Activated CD4-positive, alpha-beta T cell treated with anti-CD3 and anti-CD28 coated beads, Interleukin-2, amount 50 U/mL, for 24 hours (primary cell): ENCODE measurements at regions not wholly inside any gene's neighbourhood (a gene's known extent, or its start where the extent isn't known, plus 50 kb on each side); places are given as distances from the start of the nearest gene placed in this dataset.

Experiments used
- DNase-seq, 2 donors: peaks; one replicate each; pipeline ENCODE4 v3.0.0-alpha.2; 2020; ENCODE audit warnings: low read depth in 1 of 2, low spot score in 1 of 2

DNA sequence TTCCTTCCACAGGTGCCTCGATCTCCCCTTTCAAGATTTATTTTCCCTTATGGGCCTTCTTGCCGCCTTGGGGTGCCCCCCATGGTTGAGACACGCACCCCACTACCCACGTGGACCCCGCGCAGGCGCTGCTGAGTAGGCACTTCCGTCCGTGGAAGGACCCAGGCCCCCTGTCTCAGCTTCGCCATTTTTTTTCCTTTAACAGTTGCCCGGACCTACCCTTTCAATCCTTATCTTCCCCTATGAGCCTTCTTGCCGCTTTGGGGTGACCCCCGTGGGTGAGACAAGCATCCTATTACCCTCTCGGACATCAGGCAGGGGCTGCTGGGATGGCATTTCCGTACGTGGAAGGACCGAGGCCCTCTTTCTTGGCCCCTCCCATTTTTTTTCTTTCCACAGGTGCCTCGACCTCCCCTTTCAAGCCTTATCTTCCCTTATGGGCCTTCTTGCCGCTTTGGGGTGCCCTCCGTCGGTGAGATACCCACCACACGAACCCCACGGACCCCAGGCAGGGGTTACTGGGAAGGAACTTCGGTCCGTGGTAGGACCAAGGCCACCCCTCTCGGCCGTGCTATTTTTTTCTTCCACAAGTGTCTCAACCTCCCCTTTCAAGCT is 268.2 kb downstream of the ALG10 start:
- no peak for DNase-seq

DNA sequence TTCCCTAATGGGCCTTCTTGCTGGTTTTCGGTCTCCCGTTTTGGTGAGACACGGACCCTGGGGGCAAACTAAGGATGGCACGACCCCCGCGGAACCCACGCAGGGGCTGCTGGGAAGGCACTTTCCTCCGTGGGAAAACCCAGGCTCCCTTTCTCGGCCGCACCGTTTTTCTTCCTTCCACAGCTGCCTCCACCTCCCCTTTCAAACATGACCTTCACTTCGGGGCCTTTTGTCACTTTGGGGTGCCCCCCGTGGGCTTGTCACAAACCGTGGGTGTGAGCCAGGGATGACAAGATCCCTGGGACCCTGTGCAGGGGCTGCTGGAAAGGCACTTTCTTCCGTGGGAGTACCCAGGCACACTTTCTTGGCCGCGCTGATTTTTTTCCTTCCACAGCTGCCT is 268.7 kb downstream of the ALG10 start:
- DNase-seq = no peak

- no peak for DNase-seq
Measured at GRCh38 chr12:34291426-34291901, 269.2 kb downstream of the ALG10 start.

- no peak for DNase-seq
Measured at GRCh38 chr12:34292736-34293625, 270.7 kb downstream of the ALG10 start.

GRCh38 chr12:34294137-34294536 is 271.8 kb downstream of the ALG10 start:
- no peak for DNase-seq

DNA sequence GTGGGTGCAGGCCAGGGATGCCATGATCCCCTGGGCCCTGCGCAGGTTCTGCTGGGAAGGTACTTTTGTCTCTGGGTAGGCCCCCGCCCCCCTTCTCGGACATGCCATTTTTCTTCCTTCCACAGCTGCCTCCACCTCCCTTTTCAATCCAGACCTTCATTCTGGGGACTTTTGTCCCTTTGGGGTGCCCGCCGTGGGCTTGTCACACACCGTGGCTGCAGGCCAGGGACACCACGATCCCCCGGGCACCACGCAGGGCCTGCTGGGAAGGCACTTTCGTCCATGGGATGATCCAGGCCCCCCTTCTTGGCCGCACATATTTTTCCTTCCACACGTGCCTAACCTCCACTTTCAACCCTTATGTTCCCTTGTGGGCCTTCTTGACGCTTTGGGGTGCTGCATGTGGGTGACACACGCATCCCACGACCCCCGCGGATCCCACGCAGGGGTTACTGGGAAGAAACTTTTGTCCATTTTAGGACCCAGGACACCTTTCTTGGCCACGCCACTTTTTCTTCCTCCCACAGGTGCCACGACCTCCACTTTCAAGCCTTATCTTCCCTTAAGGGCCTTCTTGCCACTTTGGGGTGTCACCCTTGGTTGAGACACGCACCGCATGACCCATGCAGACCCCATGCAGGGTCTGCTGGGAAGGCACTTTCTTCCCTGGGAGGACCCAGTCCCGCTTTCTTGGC is 272.5 kb downstream of the ALG10 start:
- DNase-seq = no peak

DNA sequence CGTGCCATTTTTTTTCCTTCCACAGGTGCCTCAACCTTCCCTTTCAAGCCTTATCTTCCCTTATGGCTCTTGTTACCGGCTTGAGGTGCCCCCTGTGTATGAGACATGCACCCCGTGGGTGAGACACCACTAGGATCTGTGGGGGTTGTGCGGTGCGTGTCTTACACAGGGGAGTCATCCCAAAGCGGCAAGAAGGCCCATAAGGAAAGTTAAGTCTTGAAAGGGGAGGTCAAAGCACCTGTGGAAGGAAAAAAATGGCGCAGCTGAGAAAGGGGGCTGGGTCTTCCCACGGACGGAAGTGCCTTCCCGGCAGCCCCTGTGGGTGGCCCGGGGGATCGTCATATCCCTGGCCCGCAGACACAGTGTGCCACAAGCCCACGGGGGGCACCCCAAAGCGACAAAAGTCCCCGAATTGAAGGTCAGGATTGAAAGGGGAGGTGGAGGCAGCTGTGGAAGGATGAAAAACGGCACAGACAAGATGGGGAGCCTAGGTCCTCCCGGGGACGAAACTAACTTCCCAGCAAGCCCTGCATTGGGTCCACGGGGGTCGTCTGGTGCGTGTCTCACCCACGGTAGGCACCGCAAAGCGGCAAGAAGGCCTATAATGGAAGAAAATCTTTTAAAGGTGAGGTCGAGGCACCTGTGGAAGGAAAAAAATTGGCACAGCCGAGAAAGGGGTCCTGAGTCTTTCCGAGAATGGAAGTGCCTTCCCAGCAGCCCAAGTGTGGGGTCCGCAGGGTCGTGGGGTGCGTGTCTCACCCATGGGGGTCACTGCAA is 273.3 kb downstream of the ALG10 start:
- no peak for DNase-seq

DNA sequence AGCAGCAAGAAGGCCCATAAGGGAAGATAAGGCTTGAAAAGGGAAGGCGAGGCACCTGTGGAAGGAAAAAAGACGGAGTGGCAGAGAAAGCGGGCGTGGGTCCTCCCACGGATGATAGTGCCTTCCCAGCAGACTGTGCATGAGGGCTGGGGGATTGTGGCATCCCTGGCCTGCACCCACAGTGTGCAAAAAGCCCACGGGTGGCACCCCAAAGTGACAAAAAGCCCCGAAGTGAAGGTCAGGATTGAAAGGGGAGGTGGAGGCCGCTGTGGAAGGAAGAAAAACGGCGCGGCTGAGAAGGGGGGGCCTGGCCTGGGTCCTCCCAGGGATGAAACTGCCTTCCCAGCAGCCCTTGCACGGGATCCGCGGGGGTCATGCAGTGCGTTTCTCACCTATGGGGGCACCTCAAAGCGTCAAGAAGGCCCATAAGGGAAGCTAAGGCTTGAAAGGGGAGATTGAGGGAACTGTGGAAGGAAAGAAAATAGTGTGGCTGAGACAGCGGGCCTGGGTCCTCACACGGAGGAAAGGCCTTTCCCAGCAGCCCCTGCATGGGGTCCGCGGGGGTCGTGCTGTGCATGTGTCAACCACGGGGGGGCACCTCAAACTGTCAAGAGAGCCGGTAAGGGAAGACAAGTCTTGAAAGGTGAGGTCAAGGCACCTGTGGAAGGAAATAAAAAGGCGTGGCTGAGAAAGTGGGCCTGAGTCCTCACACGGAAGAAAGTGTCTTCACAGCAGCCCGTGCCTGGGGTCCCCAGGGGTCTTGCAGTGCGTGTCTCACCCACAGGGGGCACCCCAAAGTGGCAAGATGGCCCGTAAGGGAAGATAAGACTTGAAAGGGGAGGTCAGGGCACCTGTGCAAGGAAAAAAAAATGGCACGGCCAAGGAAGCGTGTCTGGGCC is 274.1 kb downstream of the ALG10 start:
- no peak for DNase-seq

DNA sequence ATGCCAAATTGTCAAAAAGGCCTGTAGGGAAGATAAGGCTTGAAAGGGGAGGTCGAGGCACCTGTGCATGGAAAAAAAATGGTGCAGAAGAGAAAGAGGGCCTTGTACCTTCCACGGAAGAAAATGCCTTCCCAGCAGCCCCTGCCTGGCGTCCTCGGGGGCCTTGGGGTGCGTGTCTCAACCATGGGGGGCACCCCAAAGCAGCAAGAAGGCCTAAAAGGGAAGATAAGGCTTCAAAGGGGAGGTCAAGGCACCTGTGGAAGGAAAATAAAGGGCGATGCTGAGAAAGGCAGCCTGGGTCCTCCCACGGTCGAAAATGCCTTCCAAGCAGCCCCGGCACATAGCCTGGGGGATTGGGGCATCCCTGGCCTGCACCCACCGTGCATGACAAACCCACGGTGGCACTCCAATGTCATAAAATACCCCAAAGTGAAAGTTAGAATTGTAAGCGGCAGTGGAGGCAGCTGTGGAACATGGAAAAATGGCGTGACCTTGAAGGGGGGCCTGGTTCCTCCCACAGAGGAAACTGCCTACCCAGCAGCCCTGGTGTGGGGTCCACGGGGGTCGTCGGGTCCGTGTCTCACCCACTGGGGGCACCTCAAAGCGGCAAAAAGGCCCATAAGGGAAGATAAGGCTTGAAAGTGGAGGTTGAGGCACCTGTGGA is 275.0 kb downstream of the ALG10 start:
- no peak for DNase-seq

DNA sequence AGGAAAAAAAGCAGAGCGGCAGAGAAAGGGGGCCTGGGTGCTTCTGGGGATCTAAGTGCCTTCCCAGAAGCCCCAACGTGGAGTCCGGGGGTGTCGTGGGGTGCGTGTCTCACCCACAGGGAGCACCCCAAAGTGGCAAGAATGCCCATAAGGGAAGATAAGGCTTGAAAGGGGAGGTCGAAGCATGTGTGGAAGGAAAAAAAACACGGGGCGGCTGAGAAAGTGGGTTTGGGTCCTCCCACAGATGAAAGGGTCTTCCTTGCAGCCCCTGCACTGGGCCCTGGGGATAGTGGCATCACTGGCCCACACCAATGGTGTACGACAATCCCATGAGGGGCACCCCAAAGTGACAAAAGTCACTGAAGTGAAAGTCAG is 275.5 kb downstream of the ALG10 start:
- no peak for DNase-seq

DNA sequence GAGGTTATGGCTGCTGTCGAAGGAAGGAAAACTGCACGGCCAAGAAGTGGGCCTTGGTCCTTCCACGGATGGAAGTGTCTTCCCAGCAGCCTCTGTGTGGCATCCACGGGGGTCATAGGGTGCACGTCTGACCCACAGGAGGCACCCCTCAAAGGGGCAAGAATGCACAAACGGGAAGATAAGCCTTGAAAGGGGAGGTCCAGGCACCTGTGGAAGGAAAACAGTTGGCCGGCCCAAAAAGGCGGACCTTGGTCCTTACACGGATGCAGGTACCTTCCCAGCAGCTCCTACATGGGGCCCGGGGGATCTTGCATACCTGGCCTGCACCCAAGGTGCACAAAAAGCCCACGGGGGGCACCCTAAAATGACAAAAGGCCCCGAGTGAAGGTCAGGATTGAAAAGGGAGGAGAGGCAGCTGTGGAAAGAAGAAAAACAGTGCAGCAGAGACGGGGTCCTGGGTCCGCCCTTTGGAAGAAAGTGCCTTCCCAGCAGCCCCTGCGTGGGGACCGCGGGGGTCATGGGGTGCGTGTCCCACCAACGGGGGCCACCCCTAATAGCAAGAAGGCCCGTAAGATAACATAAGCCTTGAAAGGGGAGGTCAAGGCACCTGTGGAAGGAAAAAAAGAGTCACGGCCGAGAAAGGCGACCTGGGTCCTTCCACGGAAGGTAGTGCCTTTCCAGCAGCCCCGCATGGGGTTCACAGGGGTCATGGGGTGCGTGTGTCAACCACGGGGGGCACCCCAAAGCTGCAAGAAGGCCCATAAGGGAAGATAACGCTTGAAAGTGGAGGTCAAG is 276.1 kb downstream of the ALG10 start:
- DNase-seq = no peak

- no peak for DNase-seq
Measured at GRCh38 chr12:34298971-34299801, 276.9 kb downstream of the ALG10 start.

GRCh38 chr12:34299802-34300193 is 277.5 kb downstream of the ALG10 start:
- DNase-seq = no peak

DNA sequence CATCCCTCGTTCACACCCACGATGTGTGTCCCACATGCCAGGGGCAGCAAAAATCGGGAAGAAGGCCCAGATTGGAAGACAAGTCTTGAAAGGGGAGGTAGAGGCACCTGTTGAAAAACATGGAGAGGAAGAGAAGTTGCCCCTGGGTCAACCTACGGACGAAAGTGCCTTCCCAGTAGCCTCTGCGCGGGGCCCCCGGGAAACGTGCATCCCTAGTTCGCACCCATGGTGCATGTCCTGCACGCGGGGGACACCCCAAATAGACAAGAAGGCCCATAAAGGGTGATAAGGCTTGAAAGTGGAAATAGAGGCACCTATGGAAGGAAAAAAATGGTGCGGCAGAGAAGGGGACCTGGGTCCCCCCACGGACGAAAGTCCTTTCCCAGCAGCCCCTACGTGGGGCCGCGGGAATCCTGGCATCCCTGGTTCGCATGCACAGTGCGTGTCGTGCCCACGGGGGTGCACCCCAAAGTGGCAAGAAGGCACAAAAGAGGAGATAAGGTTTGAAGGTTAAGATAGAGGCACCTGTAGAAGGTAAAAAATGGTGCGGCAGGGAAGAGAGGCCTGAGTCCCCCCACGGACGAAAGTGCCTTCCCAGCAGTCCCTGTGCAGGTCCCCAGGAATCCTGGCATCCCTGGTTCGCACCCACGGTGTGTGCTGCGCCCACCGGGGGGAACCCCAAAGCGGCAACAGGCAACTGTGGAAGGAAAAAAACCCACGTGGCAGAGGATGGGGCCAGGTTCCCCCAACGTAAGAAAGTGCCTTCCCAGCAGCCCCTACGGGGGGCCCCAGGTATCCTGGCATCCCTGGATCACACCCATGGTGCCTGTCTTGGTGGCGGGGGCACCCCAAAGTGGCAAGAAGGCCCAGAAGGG is 278.3 kb downstream of the ALG10 start:
- DNase-seq = no peak

DNA sequence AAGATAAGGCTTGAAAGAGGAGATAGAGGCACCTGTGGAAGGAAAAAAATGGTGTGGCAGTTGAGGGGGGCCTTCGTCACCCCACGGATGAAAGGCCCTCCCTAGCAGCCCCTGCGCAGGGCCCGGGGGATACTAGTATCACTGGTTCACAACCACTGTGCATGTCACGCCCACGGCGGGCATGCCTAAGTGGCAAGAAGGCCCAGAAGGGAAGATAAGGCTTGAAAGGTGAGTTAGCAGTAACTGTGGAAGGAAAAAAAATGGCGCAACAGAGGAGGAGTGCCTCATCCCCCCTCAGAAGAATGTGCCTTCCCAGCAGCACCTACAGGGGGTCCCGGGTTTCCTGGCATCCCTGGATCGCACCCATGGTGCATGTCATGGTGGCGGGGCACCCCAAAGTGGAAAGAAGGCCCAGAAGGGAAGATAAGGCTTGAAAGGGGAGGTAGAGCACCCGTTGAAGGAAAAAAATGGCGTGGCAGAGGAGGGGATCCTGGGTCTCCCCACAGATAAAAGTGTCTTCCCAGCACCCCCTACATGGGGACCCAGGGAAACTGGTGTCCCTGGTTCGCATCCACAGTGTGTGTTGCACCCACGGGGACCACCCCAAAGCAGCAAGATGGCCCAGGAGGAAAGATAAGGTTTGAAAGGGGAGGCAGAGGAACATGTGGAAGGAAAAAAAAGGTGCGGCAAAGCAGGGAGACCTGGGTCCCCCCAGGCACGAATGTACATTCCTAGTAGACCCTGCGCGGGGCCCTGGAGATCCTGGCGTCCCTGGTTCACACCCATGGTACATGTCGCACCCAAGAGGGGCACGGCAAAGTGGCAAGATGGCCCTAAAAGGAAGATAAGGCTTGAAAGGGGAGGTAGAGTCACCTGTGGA is 279.2 kb downstream of the ALG10 start:
- no peak for DNase-seq
